Hepatocyte (in vitro differentiated cells): ENCODE measurements at regions not wholly inside any gene's neighbourhood (a gene's known extent, or its start where the extent isn't known, plus 50 kb on each side); places are given as distances from the start of the nearest gene placed in this dataset.

Source experiments
- DNase-seq: peaks from one replicate; pipeline ENCODE4 v3.0.0-alpha.2; 2016; ENCODE audit warnings: low spot score
- H2AFZ ChIP-seq: fragments of 200-600 bp; sonication (generic); 2 replicates; pipeline ENCODE4 v1.6.0; 2016; ENCODE audit warnings: antibody characterized with exemption, mild to moderate bottlenecking
- H3K27ac ChIP-seq: fragments of 200-600 bp; sonication (generic); 2 replicates; pipeline ENCODE4 v1.5.1; 2016; ENCODE audit warnings: mild to moderate bottlenecking
- H3K27me3 ChIP-seq: fragments of 200-600 bp; sonication (generic); 2 replicates; pipeline ENCODE4 v1.6.1; 2016
- H3K36me3 ChIP-seq: fragments of 200-600 bp; sonication (generic); replicated peaks from 2 replicates; pipeline ENCODE4 v1.5.1; 2016; ENCODE audit warnings: low read depth; ENCODE audit not compliant: insufficient read depth
- H3K4me1 ChIP-seq: fragments of 200-600 bp; sonication (generic); 2 replicates; pipeline ENCODE4 v1.5.1; 2016; ENCODE audit warnings: mild to moderate bottlenecking, moderate library complexity; ENCODE audit not compliant: insufficient read depth
- H3K4me2 ChIP-seq: fragments of 200-600 bp; sonication (generic); 2 replicates; pipeline ENCODE4 v1.6.0; 2016
- H3K4me3 ChIP-seq: fragments of 200-600 bp; sonication (generic); 2 replicates; pipeline ENCODE4 v1.5.1; 2016; ENCODE audit warnings: mild to moderate bottlenecking
- H3K79me2 ChIP-seq: fragments of 200-600 bp; sonication (generic); 2 replicates; pipeline ENCODE4 v1.6.0; 2017; ENCODE audit warnings: mild to moderate bottlenecking
- H3K9me2 ChIP-seq: fragments of 200-600 bp; sonication (generic); replicated peaks from 2 replicates; pipeline ENCODE4 v1.6.0; 2017; ENCODE audit warnings: mild to moderate bottlenecking; ENCODE audit not compliant: insufficient read depth
- H3K9me3 ChIP-seq: fragments of 200-600 bp; sonication (generic); 2 replicates; pipeline ENCODE4 v1.5.1; 2016; ENCODE audit warnings: low read depth, mild to moderate bottlenecking
- H4K20me1 ChIP-seq: fragments of 200-600 bp; sonication (generic); 2 replicates; pipeline ENCODE4 v1.6.0; 2016; ENCODE audit warnings: mild to moderate bottlenecking; ENCODE audit not compliant: insufficient read depth, poor library complexity, severe bottlenecking
- EZH2 ChIP-seq: fragments of 200-600 bp; sonication (generic); IDR thresholded peaks from 2 replicates; pipeline ENCODE4 v1.6.1; 2016; ENCODE audit warnings: antibody characterized with exemption, mild to moderate bottlenecking, borderline replicate concordance
- EZH2phosphoT487 ChIP-seq: fragments of 200-600 bp; sonication (generic); IDR thresholded peaks from one replicate; pipeline ENCODE4 v1.6.1; 2018; ENCODE audit warnings: antibody characterized with exemption, mild to moderate bottlenecking, low read depth, moderate library complexity; ENCODE audit not compliant: unreplicated experiment, severe bottlenecking
- WGBS: methylation state at CpG from one replicate; pipeline ENCODE4 v1.1.6; 2016; ENCODE audit warnings: low lambda C conversion rate; ENCODE audit errors: missing lambda C conversion rate; 5-methylcytosine and 5-hydroxymethylcytosine counted together
- TF ChIP-seq, protein P1 (sequence below): fragments of 200-600 bp; sonication (generic); IDR thresholded peaks from 2 replicates; pipeline ENCODE4 v1.5.1; 2016; ENCODE audit warnings: antibody characterized with exemption, mild to moderate bottlenecking; ENCODE audit not compliant: poor library complexity

DNA sequence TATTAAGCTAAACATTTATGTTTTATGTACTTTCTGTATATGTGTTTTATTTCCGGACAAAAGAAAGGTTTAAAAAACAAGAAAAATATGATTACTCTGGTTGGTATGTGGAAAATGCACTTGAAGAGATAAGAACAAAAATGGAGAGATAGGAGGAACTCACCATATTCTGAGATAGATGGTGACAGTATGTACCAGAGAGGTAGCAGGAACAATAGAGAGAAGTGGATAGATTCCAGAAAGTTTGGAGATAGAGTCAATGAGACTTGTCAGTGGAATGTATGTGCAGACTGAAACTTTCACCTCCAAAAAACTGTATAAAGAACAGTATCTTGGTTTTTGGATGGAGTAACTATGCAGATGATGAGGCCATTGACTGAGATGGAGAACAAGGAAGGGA lies 105.6 kb upstream of the FSHR start:
- Histone ChIP-seq H3K79me2 (no peaks in the 10 kb centered on the region), H4K20me1 (no peaks in the 10 kb centered on the region), H2AFZ (no peak overlapping the region), H3K4me3 (no peak overlapping the region), H3K9me2 (no peaks in the 10 kb centered on the region), H3K27me3 (no peaks in the 10 kb centered on the region), H3K27ac (no peak overlapping the region), H3K9me3 (no peaks in the 10 kb centered on the region), H3K4me1 (no peaks in the 10 kb centered on the region), H3K36me3 (no peaks in the 10 kb centered on the region), H3K4me2 (no peak overlapping the region)
- no peak for TF ChIP-seq EZH2
- TF ChIP-seq EZH2phosphoT487, result no peak
- TF ChIP-seq, protein P1, sequence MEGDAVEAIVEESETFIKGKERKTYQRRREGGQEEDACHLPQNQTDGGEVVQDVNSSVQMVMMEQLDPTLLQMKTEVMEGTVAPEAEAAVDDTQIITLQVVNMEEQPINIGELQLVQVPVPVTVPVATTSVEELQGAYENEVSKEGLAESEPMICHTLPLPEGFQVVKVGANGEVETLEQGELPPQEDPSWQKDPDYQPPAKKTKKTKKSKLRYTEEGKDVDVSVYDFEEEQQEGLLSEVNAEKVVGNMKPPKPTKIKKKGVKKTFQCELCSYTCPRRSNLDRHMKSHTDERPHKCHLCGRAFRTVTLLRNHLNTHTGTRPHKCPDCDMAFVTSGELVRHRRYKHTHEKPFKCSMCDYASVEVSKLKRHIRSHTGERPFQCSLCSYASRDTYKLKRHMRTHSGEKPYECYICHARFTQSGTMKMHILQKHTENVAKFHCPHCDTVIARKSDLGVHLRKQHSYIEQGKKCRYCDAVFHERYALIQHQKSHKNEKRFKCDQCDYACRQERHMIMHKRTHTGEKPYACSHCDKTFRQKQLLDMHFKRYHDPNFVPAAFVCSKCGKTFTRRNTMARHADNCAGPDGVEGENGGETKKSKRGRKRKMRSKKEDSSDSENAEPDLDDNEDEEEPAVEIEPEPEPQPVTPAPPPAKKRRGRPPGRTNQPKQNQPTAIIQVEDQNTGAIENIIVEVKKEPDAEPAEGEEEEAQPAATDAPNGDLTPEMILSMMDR, result no peak
- DNase-seq, result no peak
- 81% methylated on average over 1 of the region's 1 CpG for WGBS

DNA sequence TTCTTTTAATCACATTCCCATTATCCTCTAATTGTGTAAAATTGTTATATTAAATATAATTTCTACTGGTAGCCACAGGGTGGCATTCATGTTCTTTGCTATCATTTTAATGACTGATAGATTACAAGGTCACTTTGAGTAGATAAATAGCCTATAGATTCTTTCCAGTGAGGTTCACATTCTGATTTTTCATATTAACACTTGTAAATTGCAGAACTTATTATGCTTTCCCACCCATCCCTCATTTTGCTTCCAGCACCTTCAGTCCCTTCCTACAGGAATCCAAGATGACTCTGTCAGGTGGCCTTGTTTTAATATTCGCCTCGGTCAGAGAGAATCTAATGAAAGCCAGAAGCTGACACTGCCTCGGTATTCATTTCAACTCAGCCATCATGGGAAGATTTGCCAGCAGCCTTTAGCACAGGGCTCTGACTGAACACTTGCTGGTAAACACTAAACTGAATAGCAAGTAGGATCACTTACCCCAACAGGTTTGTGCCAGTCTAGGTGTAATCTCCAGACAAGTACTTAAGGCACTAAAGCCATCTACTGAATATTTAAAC lies 101.2 kb upstream of the FSHR start:
- H3K36me3 ChIP-seq, result no peaks in the 10 kb centered on the region
- no peaks in the 10 kb centered on the region for H3K27me3 ChIP-seq
- peak; percentile 10 for DNase-seq
- no peak overlapping the region for H3K4me3 ChIP-seq
- no peak overlapping the region for H3K27ac ChIP-seq
- H2AFZ ChIP-seq, result no peak overlapping the region
- H3K4me1 ChIP-seq, result no peaks in the 10 kb centered on the region
- no peaks in the 10 kb centered on the region for H4K20me1 ChIP-seq
- no peak overlapping the region for H3K4me2 ChIP-seq
- H3K9me2 ChIP-seq, result no peaks in the 10 kb centered on the region
- H3K9me3 ChIP-seq, result no peaks in the 10 kb centered on the region
- WGBS, result 40% methylated on average over 3 of the region's 3 CpGs
- H3K79me2 ChIP-seq, result no peaks in the 10 kb centered on the region
- TF ChIP-seq, protein P1, result peak; percentile 48
- TF ChIP-seq EZH2phosphoT487, result no peak

DNA sequence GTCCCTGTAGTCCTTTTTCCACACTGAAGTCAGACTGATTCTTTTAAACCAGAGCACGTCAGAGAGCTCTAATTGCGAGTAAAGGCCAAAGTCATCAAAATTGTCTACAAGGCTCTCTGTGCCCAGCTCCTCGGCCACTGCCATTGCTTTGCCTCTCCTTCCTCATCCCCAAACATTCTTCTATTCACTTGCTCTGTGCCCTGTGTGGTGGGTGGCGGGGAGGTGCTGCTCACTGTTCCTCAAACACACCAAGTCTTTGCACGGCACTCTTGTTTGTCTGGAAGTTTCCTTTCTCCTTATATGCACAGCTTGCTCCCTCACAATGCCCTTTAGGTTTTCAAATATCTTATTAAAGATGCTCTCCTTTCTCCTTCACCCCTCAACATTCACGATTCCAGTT lies 100.1 kb upstream of the FSHR start:
- TF ChIP-seq, protein P1, result no peak
- no peak for TF ChIP-seq EZH2phosphoT487
- no peak for TF ChIP-seq EZH2
- H3K36me3 ChIP-seq, result no peaks in the 10 kb centered on the region
- H4K20me1 ChIP-seq, result no peaks in the 10 kb centered on the region
- no peaks in the 10 kb centered on the region for H3K27me3 ChIP-seq
- H3K4me3 ChIP-seq, result no peak overlapping the region
- H2AFZ ChIP-seq, result no peak overlapping the region
- WGBS, result 87% methylated on average over 6 of the region's 6 CpGs
- no peak for DNase-seq
- no peak overlapping the region for H3K4me2 ChIP-seq
- H3K9me2 ChIP-seq, result no peaks in the 10 kb centered on the region
- H3K79me2 ChIP-seq, result no peaks in the 10 kb centered on the region
- H3K4me1 ChIP-seq, result no peaks in the 10 kb centered on the region
- H3K27ac ChIP-seq, result no peak overlapping the region
- no peaks in the 10 kb centered on the region for H3K9me3 ChIP-seq

DNA sequence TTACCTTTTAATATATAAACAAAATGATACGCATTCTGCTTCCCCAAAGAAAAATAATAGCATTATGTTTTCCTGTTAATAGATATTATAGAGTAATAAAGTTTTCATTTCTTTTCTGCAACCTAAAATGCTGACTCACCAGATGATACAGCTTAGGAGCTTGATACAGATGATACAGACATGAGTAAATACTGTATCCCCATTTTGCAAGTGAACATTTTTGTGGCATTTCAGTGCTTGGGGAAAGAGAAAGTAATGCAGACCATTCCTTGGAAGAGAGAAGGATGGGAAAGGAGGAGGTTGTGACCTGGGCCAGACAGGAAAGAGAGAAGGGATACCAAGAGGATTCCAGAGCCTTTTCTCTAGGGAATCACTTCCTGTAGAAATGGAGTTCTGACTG lies 97.5 kb upstream of the FSHR start:
- DNase-seq, result no peak
- Histone ChIP-seq H3K4me1 (no peaks in the 10 kb centered on the region), H3K36me3 (no peaks in the 10 kb centered on the region), H3K27ac (no peak overlapping the region), H2AFZ (no peak overlapping the region), H4K20me1 (no peaks in the 10 kb centered on the region), H3K79me2 (no peaks in the 10 kb centered on the region), H3K4me3 (no peak overlapping the region), H3K9me2 (no peaks in the 10 kb centered on the region), H3K9me3 (no peaks in the 10 kb centered on the region), H3K27me3 (no peaks in the 10 kb centered on the region), H3K4me2 (no peak overlapping the region)
- 80% methylated on average over 1 of the region's 1 CpG for WGBS
- no peak for TF ChIP-seq EZH2phosphoT487
